A549 (cell line): ENCODE measurements at regions not wholly inside any gene's neighbourhood (a gene's known extent, or its start where the extent isn't known, plus 50 kb on each side); places are given as distances from the start of the nearest gene placed in this dataset.

Experiments used
- ATAC-seq, 2 experiments: fragments of 200-7000 bp in 1 of 2; fragments of >200 bp in 1 of 2; cut with Nextera tagmentation in 1 of 2; cut with Tn5 transposase in 1 of 2; 3 replicates each; pipeline versions ENCODE4 v1.8.0 to v1.9.1; 2018 to 2020; ENCODE audit warnings: mild to moderate bottlenecking in 1 of 2, moderate library complexity in 1 of 2
- CTCF ChIA-PET: fragments of 300-600 bp; sonication (Branson Sonifier 250); formaldehyde crosslinking; extraction: SDS; loops from one replicate; lab custom pipeline; 2021; ENCODE audit warnings: antibody characterized with exemption, inconsistent platforms; lab: Yijun Ruan, JAX
- POLR2A ChIA-PET: fragments of 350-600 bp; formaldehyde crosslinking; extraction: SDS; loops from one replicate; lab custom pipeline; 2021; ENCODE audit warnings: antibody characterized with exemption, inconsistent platforms; lab: Yijun Ruan, JAX
- DNase-seq, 2 experiments: peaks; one replicate each; pipeline versions ENCODE4 v3.0.0 to v3.0.0-alpha.2; 2011 to 2016; ENCODE audit warnings: low read depth in 1 of 2, low spot score in 1 of 2
- FAIRE-seq: peaks from 2 replicates; lab custom pipeline; 2011; peaks lifted over from hg19 to GRCh38; lab: Jason Lieb, UNC
- H3K27ac ChIP-seq, 2 experiments: fragments of >200 bp; sonication (Bioruptor Twin); formaldehyde crosslinking; 3 replicates each; pipeline ENCODE4 v1.5.1; 2016 to 2017
- H3K4me1 ChIP-seq: fragments of >200 bp; sonication (Bioruptor Twin); formaldehyde crosslinking; 3 replicates; pipeline ENCODE4 v1.6.1; 2016
- H3K4me2 ChIP-seq: fragments of >200 bp; sonication (Bioruptor Twin); formaldehyde crosslinking; 3 replicates; pipeline ENCODE4 v1.6.1; 2016
- H3K4me3 ChIP-seq: fragments of >200 bp; sonication (Bioruptor Twin); formaldehyde crosslinking; 3 replicates; pipeline ENCODE4 v1.5.1; 2016
- H3K9me3 ChIP-seq: fragments of >200 bp; sonication (Bioruptor Twin); formaldehyde crosslinking; 3 replicates; pipeline ENCODE4 v1.6.1; 2016
- BHLHE40 ChIP-seq: IDR thresholded peaks from 2 replicates; pipeline ENCODE4 v1.6.1; 2012; ENCODE audit warnings: low read depth, low read length, inconsistent platforms
- CBX2 ChIP-seq: fragments of 200-600 bp; sonication (generic); IDR thresholded peaks from 2 replicates; pipeline ENCODE4 v1.6.1; 2016; ENCODE audit warnings: low read depth, mild to moderate bottlenecking, borderline replicate concordance
- CEBPB ChIP-seq, 2 experiments: fragments of >200 bp in 1 of 2; sonication (Bioruptor Twin) in 1 of 2; formaldehyde crosslinking in 1 of 2; IDR thresholded peaks; 2 replicates each; pipeline ENCODE4 v1.6.1; 2012 to 2016
- EHMT2 ChIP-seq: fragments of 200-600 bp; sonication (generic); IDR thresholded peaks from 2 replicates; pipeline ENCODE4 v1.6.1; 2016; ENCODE audit warnings: antibody characterized with exemption, low read depth, mild to moderate bottlenecking, moderate library complexity
- ESRRA ChIP-seq: fragments of 150-350 bp; IDR thresholded peaks from 2 replicates; pipeline ENCODE4 v1.6.1; 2014; ENCODE audit warnings: mild to moderate bottlenecking, low read length, borderline replicate concordance
- FOSB ChIP-seq: fragments of 250-450 bp; sonication (Bioruptor Pico); IDR thresholded peaks from 2 replicates; pipeline ENCODE4 v1.5.0; 2020; ENCODE audit warnings: mild to moderate bottlenecking, moderate library complexity
- FOXS1 ChIP-seq: fragments of 250-450 bp; sonication (Bioruptor Pico); IDR thresholded peaks from 2 replicates; pipeline ENCODE4 v1.5.0; 2020; ENCODE audit warnings: mild to moderate bottlenecking, moderate library complexity
- HDAC2 ChIP-seq: fragments of 200-600 bp; sonication (generic); IDR thresholded peaks from 2 replicates; pipeline ENCODE4 v1.6.1; 2016
- HEYL ChIP-seq: fragments of 250-450 bp; sonication (Bioruptor Pico); IDR thresholded peaks from 2 replicates; pipeline ENCODE4 v1.8.0; 2021; ENCODE audit warnings: mild to moderate bottlenecking, moderate library complexity
- JUN ChIP-seq, 2 experiments: fragments of >200 bp; sonication (Bioruptor Twin); formaldehyde crosslinking; IDR thresholded peaks; 2 replicates in 1 of 2; 3 replicates in 1 of 2; pipeline ENCODE4 v1.6.1; 2016 to 2017
- KDM5A ChIP-seq: fragments of 200-600 bp; sonication (generic); IDR thresholded peaks from 2 replicates; pipeline ENCODE4 v1.6.1; 2016; ENCODE audit warnings: antibody characterized with exemption, mild to moderate bottlenecking
- MAFK ChIP-seq: fragments of 450-650 bp; IDR thresholded peaks from 2 replicates; pipeline ENCODE4 v1.6.1; 2014; ENCODE audit not compliant: partially characterized antibody
- NPAS2 ChIP-seq: fragments of 250-450 bp; sonication (Bioruptor Pico); IDR thresholded peaks from 2 replicates; pipeline ENCODE4 v1.8.0; 2022; ENCODE audit warnings: mild to moderate bottlenecking, moderate library complexity, borderline replicate concordance
- NR3C1 ChIP-seq: fragments of >200 bp; sonication (Bioruptor Twin); formaldehyde crosslinking; IDR thresholded peaks from 3 replicates; pipeline ENCODE4 v1.6.1; 2017
- POLR2A ChIP-seq: IDR thresholded peaks from 2 replicates; pipeline ENCODE4 v1.6.1; 2012; ENCODE audit warnings: mild to moderate bottlenecking, low read length
- RNF2 ChIP-seq: fragments of 200-600 bp; sonication (generic); IDR thresholded peaks from 2 replicates; pipeline ENCODE4 v1.6.1; 2016; ENCODE audit warnings: low read depth, mild to moderate bottlenecking, antibody characterized with exemption, moderate library complexity, borderline replicate concordance
- SREBF2 ChIP-seq: fragments of 450-650 bp; IDR thresholded peaks from 2 replicates; pipeline ENCODE4 v1.6.1; 2014; ENCODE audit warnings: mild to moderate bottlenecking, moderate library complexity
- TFCP2L1 ChIP-seq: fragments of 250-450 bp; sonication (Bioruptor Pico); IDR thresholded peaks from 2 replicates; pipeline ENCODE4 v1.5.0; 2021; ENCODE audit warnings: mild to moderate bottlenecking
- TP53 ChIP-seq: fragments of 250-450 bp; sonication (Bioruptor Pico); IDR thresholded peaks from 2 replicates; pipeline ENCODE4 v1.5.0; 2021; ENCODE audit warnings: mild to moderate bottlenecking, moderate library complexity
- ZC3H11A ChIP-seq: fragments of 450-650 bp; IDR thresholded peaks from 2 replicates; pipeline ENCODE4 v1.6.1; 2014; ENCODE audit warnings: antibody characterized with exemption, mild to moderate bottlenecking
- ZNF302 ChIP-seq: fragments of 250-450 bp; sonication (Bioruptor Pico); IDR thresholded peaks from 2 replicates; pipeline ENCODE4 v1.9.0; 2021; ENCODE audit warnings: inconsistent platforms, mild to moderate bottlenecking, moderate library complexity
- WGBS: methylation state at CpG from one replicate; pipeline ENCODE4 v1.1.6; 2017; ENCODE audit errors: missing lambda C conversion rate; 5-methylcytosine and 5-hydroxymethylcytosine counted together
- TF ChIP-seq, protein P1 (sequence below): IDR thresholded peaks from 2 replicates; pipeline ENCODE4 v1.6.1; 2012
- TF ChIP-seq, protein P2 (sequence below): fragments of >200 bp; sonication (Bioruptor Twin); formaldehyde crosslinking; IDR thresholded peaks from 2 replicates; pipeline ENCODE4 v1.6.1; 2016
- TF ChIP-seq, protein P3 (sequence below): fragments of 250-450 bp; sonication (Bioruptor Pico); IDR thresholded peaks from 2 replicates; pipeline ENCODE4 v1.5.0; 2021; ENCODE audit warnings: mild to moderate bottlenecking, moderate library complexity, borderline replicate concordance
- TF ChIP-seq, protein P4 (sequence below): fragments of 150-350 bp; IDR thresholded peaks from 2 replicates; pipeline ENCODE4 v1.6.1; 2014; ENCODE audit warnings: low read depth, mild to moderate bottlenecking, low read length
- TF ChIP-seq, protein P5 (sequence below): fragments of 250-450 bp; sonication (Bioruptor Pico); IDR thresholded peaks from 2 replicates; pipeline ENCODE4 v1.5.0; 2020; ENCODE audit warnings: low read depth, mild to moderate bottlenecking, moderate library complexity
- TF ChIP-seq, protein P6 (sequence below): fragments of >200 bp; sonication (Bioruptor Twin); formaldehyde crosslinking; IDR thresholded peaks from 3 replicates; pipeline ENCODE4 v1.5.1; 2016

DNA sequence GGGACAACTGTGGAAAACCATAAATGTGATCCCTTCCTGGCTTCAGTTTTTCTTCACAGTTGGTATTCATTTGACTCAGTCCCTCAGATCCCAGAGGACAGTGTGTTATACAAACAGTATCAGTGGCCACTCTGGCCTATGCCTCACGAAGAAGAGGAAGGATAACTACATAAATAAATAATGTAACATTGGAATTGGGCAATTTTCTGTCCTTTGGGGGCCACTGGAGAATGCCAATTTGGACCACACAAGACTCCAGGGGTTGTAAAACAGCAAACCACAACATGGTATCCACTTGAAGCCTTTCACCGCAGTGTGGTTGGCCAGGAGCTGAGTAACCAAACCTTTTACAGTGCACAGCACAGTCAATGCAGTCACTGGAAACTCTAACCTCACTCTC is 1077.0 kb downstream of the ROBO2 start:
- H3K9me3 ChIP-seq, result no peaks in the 10 kb centered on the region
- FAIRE-seq, result no peak
- ChIA-PET CTCF (no interaction called here), POLR2A (no interaction called here)
- TF ChIP-seq RNF2, result no peak
- TF ChIP-seq NPAS2 (CRISPR knock-in tag), result no peak
- no peak for TF ChIP-seq HEYL
- no peak for TF ChIP-seq SREBF2
- no peak for TF ChIP-seq CEBPB (IDR thresholded peaks at IDR 0.05)
- TF ChIP-seq CBX2, result no peak
- TF ChIP-seq, protein P1, sequence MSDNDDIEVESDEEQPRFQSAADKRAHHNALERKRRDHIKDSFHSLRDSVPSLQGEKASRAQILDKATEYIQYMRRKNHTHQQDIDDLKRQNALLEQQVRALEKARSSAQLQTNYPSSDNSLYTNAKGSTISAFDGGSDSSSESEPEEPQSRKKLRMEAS, result no peak
- TF ChIP-seq KDM5A, result no peak
- TF ChIP-seq, protein P2, sequence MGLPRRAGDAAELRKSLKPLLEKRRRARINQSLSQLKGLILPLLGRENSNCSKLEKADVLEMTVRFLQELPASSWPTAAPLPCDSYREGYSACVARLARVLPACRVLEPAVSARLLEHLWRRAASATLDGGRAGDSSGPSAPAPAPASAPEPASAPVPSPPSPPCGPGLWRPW, result no peak
- TF ChIP-seq, protein P3, sequence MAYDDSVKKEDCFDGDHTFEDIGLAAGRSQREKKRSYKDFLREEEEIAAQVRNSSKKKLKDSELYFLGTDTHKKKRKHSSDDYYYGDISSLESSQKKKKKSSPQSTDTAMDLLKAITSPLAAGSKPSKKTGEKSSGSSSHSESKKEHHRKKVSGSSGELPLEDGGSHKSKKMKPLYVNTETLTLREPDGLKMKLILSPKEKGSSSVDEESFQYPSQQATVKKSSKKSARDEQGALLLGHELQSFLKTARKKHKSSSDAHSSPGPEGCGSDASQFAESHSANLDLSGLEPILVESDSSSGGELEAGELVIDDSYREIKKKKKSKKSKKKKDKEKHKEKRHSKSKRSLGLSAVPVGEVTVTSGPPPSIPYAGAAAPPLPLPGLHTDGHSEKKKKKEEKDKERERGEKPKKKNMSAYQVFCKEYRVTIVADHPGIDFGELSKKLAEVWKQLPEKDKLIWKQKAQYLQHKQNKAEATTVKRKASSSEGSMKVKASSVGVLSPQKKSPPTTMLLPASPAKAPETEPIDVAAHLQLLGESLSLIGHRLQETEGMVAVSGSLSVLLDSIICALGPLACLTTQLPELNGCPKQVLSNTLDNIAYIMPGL, result no peak
- no peak for TF ChIP-seq POLR2A
- no peak for TF ChIP-seq JUN (IDR thresholded peaks at IDR 0.05)
- no peak for TF ChIP-seq EHMT2
- no peak for TF ChIP-seq TFCP2L1 (CRISPR knock-in tag)
- TF ChIP-seq HDAC2, result no peak
- no peak for TF ChIP-seq ZC3H11A
- TF ChIP-seq, protein P4, sequence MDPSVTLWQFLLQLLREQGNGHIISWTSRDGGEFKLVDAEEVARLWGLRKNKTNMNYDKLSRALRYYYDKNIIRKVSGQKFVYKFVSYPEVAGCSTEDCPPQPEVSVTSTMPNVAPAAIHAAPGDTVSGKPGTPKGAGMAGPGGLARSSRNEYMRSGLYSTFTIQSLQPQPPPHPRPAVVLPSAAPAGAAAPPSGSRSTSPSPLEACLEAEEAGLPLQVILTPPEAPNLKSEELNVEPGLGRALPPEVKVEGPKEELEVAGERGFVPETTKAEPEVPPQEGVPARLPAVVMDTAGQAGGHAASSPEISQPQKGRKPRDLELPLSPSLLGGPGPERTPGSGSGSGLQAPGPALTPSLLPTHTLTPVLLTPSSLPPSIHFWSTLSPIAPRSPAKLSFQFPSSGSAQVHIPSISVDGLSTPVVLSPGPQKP, result no peak
- TF ChIP-seq, protein P5, sequence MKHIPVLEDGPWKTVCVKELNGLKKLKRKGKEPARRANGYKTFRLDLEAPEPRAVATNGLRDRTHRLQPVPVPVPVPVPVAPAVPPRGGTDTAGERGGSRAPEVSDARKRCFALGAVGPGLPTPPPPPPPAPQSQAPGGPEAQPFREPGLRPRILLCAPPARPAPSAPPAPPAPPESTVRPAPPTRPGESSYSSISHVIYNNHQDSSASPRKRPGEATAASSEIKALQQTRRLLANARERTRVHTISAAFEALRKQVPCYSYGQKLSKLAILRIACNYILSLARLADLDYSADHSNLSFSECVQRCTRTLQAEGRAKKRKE (CRISPR knock-in tag), result no peak
- TF ChIP-seq ESRRA, result no peak
- no peak overlapping the region for H3K4me2 ChIP-seq
- no peak overlapping the region for H3K4me3 ChIP-seq
- no peak for DNase-seq
- no peak overlapping the region for H3K27ac ChIP-seq
- WGBS, result 0% methylated on average over 2 of the region's 2 CpGs
- no peak for ATAC-seq
- H3K4me1 ChIP-seq, result no peaks in the 10 kb centered on the region

DNA sequence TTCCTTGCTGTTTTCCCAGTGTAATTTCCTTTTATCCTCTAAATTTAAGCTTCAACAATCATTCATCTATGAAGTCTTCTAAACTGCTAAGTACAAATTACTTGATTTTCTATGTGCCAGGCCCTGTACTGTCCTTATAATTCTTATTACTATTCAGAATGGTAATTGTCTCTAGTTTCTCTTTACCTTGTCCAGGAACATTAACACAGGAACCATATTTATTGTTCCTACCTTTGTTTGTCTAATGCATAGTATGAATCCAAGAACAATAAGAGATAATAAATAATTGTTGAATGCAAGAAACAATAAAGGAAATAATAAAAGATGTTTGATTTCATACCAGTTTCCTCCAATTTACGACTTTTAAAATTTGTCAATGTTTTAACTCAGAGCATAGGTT is 1083.2 kb downstream of the ROBO2 start:
- no peak for TF ChIP-seq FOSB
- no peak for TF ChIP-seq FOXS1 (CRISPR knock-in tag)
- no peak overlapping the region for H3K4me2 ChIP-seq
- WGBS, result 8% methylated on average over 1 of the region's 1 CpG
- H3K27ac ChIP-seq, result no peak overlapping the region
- DNase-seq (no peak), FAIRE-seq (no peak), ATAC-seq (no peak)
- CTCF ChIA-PET, result no interaction called here
- no peaks in the 10 kb centered on the region for H3K9me3 ChIP-seq
- no peaks in the 10 kb centered on the region for H3K4me1 ChIP-seq
- POLR2A ChIA-PET, result no interaction called here
- no peak overlapping the region for H3K4me3 ChIP-seq

DNA sequence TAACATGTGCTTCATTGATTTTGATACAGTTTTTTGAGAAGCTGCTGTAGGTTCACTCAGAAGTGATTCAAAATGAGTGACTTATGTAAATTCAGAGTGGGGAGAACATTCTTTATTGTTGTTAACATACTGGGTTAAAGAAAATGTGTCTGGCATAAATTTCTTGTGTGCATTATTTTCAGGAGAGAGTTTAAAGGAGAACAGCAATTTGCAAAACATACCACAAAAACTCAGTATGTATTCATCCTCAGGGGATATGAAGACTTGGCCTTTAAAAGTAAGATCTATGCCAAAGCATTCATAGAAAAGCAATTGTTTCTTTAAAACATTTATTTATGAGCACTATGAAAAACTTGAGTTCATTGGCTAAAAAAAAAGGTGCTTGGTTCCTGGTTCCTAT is 1089.8 kb downstream of the ROBO2 start:
- FAIRE-seq, result no peak
- H3K27ac ChIP-seq, result no peak overlapping the region
- CTCF ChIA-PET, result interaction anchor here (1.7 kb wide), 1 partner anchor 14 kb away, joined by 5 read pairs; no protein-coding TSS in a partner anchor
- ATAC-seq, result no peak
- no peak overlapping the region for H3K4me3 ChIP-seq
- H3K9me3 ChIP-seq, result no peaks in the 10 kb centered on the region
- DNase-seq, result no peak
- no peaks in the 10 kb centered on the region for H3K4me1 ChIP-seq
- POLR2A ChIA-PET, result no interaction called here
- H3K4me2 ChIP-seq, result no peak overlapping the region
- TF ChIP-seq SREBF2 (no peak), NR3C1 (no peak), MAFK (no peak), TP53 (CRISPR knock-in tag) (no peak), ZNF302 (CRISPR knock-in tag) (no peak), BHLHE40 (no peak)
- TF ChIP-seq, protein P4, result no peak
- TF ChIP-seq, protein P3, result no peak
- TF ChIP-seq, protein P1, result no peak
- TF ChIP-seq, protein P6, sequence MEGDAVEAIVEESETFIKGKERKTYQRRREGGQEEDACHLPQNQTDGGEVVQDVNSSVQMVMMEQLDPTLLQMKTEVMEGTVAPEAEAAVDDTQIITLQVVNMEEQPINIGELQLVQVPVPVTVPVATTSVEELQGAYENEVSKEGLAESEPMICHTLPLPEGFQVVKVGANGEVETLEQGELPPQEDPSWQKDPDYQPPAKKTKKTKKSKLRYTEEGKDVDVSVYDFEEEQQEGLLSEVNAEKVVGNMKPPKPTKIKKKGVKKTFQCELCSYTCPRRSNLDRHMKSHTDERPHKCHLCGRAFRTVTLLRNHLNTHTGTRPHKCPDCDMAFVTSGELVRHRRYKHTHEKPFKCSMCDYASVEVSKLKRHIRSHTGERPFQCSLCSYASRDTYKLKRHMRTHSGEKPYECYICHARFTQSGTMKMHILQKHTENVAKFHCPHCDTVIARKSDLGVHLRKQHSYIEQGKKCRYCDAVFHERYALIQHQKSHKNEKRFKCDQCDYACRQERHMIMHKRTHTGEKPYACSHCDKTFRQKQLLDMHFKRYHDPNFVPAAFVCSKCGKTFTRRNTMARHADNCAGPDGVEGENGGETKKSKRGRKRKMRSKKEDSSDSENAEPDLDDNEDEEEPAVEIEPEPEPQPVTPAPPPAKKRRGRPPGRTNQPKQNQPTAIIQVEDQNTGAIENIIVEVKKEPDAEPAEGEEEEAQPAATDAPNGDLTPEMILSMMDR, result no peak
